Transverse colon (tissue), 4 donors: ENCODE measurements at regions not wholly inside any gene's neighbourhood (a gene's known extent, or its start where the extent isn't known, plus 50 kb on each side); places are given as distances from the start of the nearest gene placed in this dataset.

Experiments
- DNase-seq: peaks from one replicate; pipeline ENCODE4 v3.0.0-alpha.2; 2019
- H3K27ac ChIP-seq, 4 donors: fragments of 200-600 bp; sonication (generic); 2 replicates each; pipeline ENCODE4 v1.5.1; 2016 to 2018; ENCODE audit warnings: inconsistent platforms in 4 of 4
- H3K27me3 ChIP-seq: fragments of 200-600 bp; sonication (generic); 2 replicates; pipeline ENCODE4 v1.5.1; 2017; ENCODE audit warnings: inconsistent platforms
- H3K36me3 ChIP-seq, 4 donors: fragments of 200-600 bp; sonication (generic); 2 replicates each; pipeline ENCODE4 v1.5.1; 2017 to 2019; ENCODE audit warnings: inconsistent platforms in 4 of 4
- H3K4me1 ChIP-seq, 4 donors: fragments of 200-600 bp; sonication (generic); 2 replicates each; pipeline ENCODE4 v1.5.1; 2017 to 2020; ENCODE audit warnings: inconsistent platforms in 4 of 4
- H3K4me3 ChIP-seq, 4 donors: fragments of 200-600 bp; sonication (generic); 1 replicate in 1 of 4; 2 replicates in 3 of 4; pipeline versions ENCODE4 v1.5.1 to v1.6.1; 2017 to 2019; ENCODE audit warnings: inconsistent platforms in 4 of 4
- H3K9me3 ChIP-seq, 2 donors: fragments of 200-600 bp; sonication (generic); 2 replicates each; pipeline ENCODE4 v1.5.1; 2017 to 2019; ENCODE audit warnings: inconsistent platforms in 2 of 2
- EP300 ChIP-seq: sonication (generic); formaldehyde crosslinking; IDR thresholded peaks from one replicate; pipeline ENCODE4 v1.6.1; 2017; ENCODE audit warnings: antibody characterized with exemption, low read depth
- POLR2A ChIP-seq: fragments of 450-650 bp; IDR thresholded peaks from one replicate; pipeline ENCODE4 v1.6.1; 2016; ENCODE audit warnings: antibody characterized with exemption, mild to moderate bottlenecking, moderate library complexity
- POLR2AphosphoS5 ChIP-seq, 3 donors: sonication (generic); formaldehyde crosslinking; IDR thresholded peaks; one replicate each; pipeline ENCODE4 v1.6.1; 2016; ENCODE audit warnings: antibody characterized with exemption in 3 of 3
- WGBS, 2 donors: methylation state at CpG; one replicate each; pipeline ENCODE4 v1.1.5; 2018; ENCODE audit warnings: low coverage in 1 of 2; 5-methylcytosine and 5-hydroxymethylcytosine counted together
- in situ Hi-C, 4 donors: fragments of 200-750 bp; cut with MboI; loops; one replicate each; pipeline versions ENCODE4 v1.15.0 to v1.15.1; 2017; ENCODE audit warnings: low sequenced_read_pairs in 3 of 4, low pct_ligation_motif_present in 1 of 4, low pct_unique_long_range_greater_than_20kb in 1 of 4
- intact Hi-C: fragments of 100-400 bp; cut with DNase I; formaldehyde crosslinking; loops from one replicate; pipeline ENCODE4 v1.15.1; 2023; ENCODE audit warnings: low total_unique reads
- TF ChIP-seq, protein P1 (sequence below), 5 experiments: fragments of 200-600 bp in 3 of 5; fragments of 450-650 bp in 2 of 5; sonication (generic) in 3 of 5; IDR thresholded peaks; 1 replicate in 2 of 5; 2 replicates in 3 of 5; pipeline ENCODE4 v1.5.1; 2016 to 2017; ENCODE audit warnings: antibody characterized with exemption in 5 of 5, inconsistent platforms in 3 of 5, mild to moderate bottlenecking in 2 of 5, moderate library complexity in 1 of 5

DNA sequence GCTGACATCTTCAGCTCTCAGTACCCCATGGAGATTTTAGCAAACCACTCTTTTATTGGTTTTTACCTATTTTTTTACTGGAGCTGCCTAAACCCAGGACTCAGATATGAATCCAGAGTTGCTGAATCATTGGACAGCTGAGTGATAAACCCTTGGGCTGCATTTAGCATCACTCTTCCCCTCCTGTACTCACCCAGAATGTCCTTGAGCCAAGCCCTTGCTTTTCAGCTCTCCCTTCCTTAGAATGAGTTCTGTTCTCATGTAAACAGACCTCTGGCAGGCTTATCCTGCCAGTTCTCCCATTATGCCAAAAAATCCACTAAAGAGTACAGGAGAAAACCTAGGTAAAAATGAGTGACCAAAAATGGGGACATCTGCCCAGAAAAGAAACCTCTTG is 200.1 kb upstream of the POU2AF2 start:
- in situ Hi-C loops, result no loop called here
- DNase-seq, result no peak
- TF ChIP-seq, protein P1, sequence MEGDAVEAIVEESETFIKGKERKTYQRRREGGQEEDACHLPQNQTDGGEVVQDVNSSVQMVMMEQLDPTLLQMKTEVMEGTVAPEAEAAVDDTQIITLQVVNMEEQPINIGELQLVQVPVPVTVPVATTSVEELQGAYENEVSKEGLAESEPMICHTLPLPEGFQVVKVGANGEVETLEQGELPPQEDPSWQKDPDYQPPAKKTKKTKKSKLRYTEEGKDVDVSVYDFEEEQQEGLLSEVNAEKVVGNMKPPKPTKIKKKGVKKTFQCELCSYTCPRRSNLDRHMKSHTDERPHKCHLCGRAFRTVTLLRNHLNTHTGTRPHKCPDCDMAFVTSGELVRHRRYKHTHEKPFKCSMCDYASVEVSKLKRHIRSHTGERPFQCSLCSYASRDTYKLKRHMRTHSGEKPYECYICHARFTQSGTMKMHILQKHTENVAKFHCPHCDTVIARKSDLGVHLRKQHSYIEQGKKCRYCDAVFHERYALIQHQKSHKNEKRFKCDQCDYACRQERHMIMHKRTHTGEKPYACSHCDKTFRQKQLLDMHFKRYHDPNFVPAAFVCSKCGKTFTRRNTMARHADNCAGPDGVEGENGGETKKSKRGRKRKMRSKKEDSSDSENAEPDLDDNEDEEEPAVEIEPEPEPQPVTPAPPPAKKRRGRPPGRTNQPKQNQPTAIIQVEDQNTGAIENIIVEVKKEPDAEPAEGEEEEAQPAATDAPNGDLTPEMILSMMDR (IDR thresholded peaks at IDR 0.05), result no peak
- TF ChIP-seq EP300 (no peak), POLR2AphosphoS5 (IDR thresholded peaks at IDR 0.05) (no peak), POLR2A (no peak)
- Histone ChIP-seq H3K4me1 (no peaks in the 10 kb centered on the region), H3K9me3 (no peaks in the 10 kb centered on the region), H3K27ac (no peak overlapping the region), H3K27me3 (no peaks in the 10 kb centered on the region), H3K36me3 (no peaks in the 10 kb centered on the region), H3K4me3 (no peak overlapping the region)
- intact Hi-C loops, result no loop called here

DNA sequence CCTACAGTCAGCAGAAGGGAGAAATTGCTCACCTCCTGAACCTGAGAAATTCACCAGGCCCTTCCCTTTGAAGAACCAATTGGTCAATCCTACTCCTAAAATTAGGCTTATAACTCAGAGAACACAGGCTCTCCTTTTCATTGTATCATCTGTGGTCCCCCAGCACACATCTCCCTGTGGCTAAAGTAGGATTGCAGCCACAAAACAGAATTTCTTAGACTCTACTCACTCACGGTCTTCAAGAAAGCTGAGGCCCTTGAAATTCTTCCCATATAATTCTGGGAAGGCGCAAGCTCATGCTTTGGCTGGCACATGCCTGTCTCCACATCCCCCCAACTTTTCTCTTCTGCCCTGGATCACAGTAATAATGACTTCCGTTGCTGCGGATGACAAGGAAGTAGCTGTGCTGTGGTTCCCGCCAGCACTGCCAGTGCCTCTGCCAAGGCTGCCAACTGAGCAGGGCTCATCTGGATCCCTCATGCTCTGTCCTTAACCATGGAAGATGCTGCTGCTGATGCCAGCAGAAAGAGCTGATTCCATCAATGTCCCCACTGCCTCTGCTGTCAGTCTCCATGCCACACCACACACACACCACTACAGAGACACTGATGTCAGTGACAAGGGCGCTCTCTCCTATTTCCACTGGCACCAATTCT is 200.6 kb upstream of the POU2AF2 start:
- no peak overlapping the region for H3K27ac ChIP-seq
- intact Hi-C loops (no loop called here), in situ Hi-C loops (no loop called here)
- H3K9me3 ChIP-seq, result no peaks in the 10 kb centered on the region
- DNase-seq, result no peak
- H3K4me3 ChIP-seq, result no peak overlapping the region
- H3K36me3 ChIP-seq, result no peaks in the 10 kb centered on the region
- TF ChIP-seq POLR2AphosphoS5 (IDR thresholded peaks at IDR 0.05) (no peak), POLR2A (no peak), EP300 (no peak)
- TF ChIP-seq, protein P1 (IDR thresholded peaks at IDR 0.05), result no peak
- no peaks in the 10 kb centered on the region for H3K4me1 ChIP-seq
- 78 to 86% methylated on average over 2 to 6 of the region's 6 CpGs for WGBS, 2 donors
- no peaks in the 10 kb centered on the region for H3K27me3 ChIP-seq

DNA sequence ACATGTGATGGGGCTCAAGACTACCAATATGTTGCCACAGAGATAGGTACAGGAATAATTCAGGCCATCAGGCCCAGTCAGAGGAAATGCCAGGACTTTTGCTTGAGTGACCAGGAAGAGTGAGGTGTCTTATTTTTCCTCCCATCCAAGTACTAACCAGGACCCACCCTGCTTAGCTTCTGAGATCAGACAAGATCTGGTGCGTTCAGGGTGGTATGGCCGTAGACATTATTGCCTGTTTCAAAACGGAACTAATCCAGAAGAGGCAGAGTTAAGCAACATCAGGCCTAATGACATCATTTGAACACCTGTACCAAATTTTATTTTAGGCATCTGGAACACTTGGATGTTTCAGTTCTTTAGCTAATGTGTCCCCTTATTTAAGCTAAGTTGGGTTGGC is 205.5 kb upstream of the POU2AF2 start:
- in situ Hi-C loops, result no loop called here

DNA sequence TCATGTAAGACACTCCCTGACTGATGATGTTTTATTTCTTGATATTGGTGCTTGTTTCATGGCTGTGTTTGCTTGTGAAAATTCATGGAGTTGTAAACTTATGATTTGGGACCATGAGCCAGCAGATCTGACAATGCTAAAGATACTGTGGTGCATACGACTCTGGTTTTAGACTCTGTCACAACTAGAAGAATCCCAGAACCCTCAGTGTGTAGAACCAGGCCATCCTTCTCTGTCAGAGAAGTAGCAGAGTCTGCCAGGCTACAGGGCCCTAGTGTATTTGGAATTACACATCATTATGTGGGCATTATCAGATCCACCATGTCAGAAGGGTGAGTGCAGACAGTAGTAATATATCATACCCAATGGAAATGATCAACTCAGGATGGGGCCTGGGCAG is 209.8 kb upstream of the POU2AF2 start:
- no peaks in the 10 kb centered on the region for H3K9me3 ChIP-seq
- no peaks in the 10 kb centered on the region for H3K4me1 ChIP-seq
- H3K4me3 ChIP-seq, result no peak overlapping the region
- in situ Hi-C loops, result no loop called here
- 63% methylated on average over 1 of the region's 1 CpG; no CpG with 5 or more reads in 1 of the 2 donors for WGBS, 2 donors
- H3K27ac ChIP-seq, result no peak overlapping the region
- intact Hi-C loops, result no loop called here
- peak; percentile 13 to 81 (median 56) for TF ChIP-seq POLR2AphosphoS5 (IDR thresholded peaks at IDR 0.05)
- TF ChIP-seq, protein P1 (IDR thresholded peaks at IDR 0.05), result no peak
- DNase-seq, result no peak
- H3K27me3 ChIP-seq, result no peaks in the 10 kb centered on the region
- no peaks in the 10 kb centered on the region for H3K36me3 ChIP-seq

More for the DNA sequence above, 205.5 kb upstream of the POU2AF2 start:
- H3K36me3 ChIP-seq, result no peaks in the 10 kb centered on the region
- H3K4me1 ChIP-seq, result no peaks in the 10 kb centered on the region
- H3K9me3 ChIP-seq, result no peaks in the 10 kb centered on the region
- WGBS, 2 donors, result 79 to 84% methylated on average over 3 of the region's 3 CpGs
- H3K27me3 ChIP-seq, result no peaks in the 10 kb centered on the region
- intact Hi-C loops, result no loop called here
- no peak overlapping the region for H3K27ac ChIP-seq
- TF ChIP-seq EP300 (no peak), POLR2A (no peak), POLR2AphosphoS5 (IDR thresholded peaks at IDR 0.05) (no peak)
- TF ChIP-seq, protein P1 (IDR thresholded peaks at IDR 0.05), result no peak
- DNase-seq, result no peak
- H3K4me3 ChIP-seq, result no peak overlapping the region
